ENCODE measurements at regions not wholly inside any gene's neighbourhood (a gene's known extent, or its start where the extent isn't known, plus 50 kb on each side); places are given as distances from the start of the nearest gene placed in this dataset.

DNA sequence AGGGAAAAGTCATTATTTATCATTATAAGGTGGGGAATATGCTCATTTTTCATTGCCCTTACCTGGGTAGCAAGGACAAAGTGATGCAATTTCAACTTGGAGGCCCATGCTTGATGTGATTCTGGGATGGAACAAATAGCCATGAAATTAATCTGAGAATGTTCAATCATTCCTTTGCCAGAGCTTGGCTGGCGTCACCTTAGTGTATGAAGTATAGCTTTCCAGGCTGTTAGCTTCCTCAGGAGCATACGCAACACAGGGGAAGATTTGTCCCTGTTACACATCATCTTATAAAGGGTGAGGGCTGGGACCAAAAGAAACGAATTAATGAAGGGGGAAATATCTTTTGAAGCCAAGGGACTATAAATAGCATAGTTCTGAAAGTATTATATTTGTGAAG lies 91.4 kb upstream of the DEPDC1 start:
- Histone ChIP-seq H3K27ac (no peak overlapping the region), H3K4me3 (no peak overlapping the region)
- DNase-seq (ENCODE audit: low spot score): no peak
- TF ChIP-seq CTCF (IDR thresholded peaks at IDR 0.05): no peak

GRCh38 chr1:68590473-68590872 lies 93.6 kb upstream of the DEPDC1 start:
- H3K4me3 ChIP-seq: no peak overlapping the region
- H3K27ac ChIP-seq: no peak overlapping the region
- no peak for DNase-seq (ENCODE audit: low spot score)
- TF ChIP-seq CTCF (IDR thresholded peaks at IDR 0.05): no peak

- Histone ChIP-seq H3K27ac (no peak overlapping the region), H3K4me3 (no peak overlapping the region)
- DNase-seq (ENCODE audit: low spot score): no peak
- no peak for TF ChIP-seq CTCF (IDR thresholded peaks at IDR 0.05)
Observed at GRCh38 chr1:68594851-68595250, 98.0 kb upstream of the DEPDC1 start.

- TF ChIP-seq CTCF (IDR thresholded peaks at IDR 0.05): peak; percentile 49
- H3K4me3 ChIP-seq: peak overlapping the region; percentile 40
- no peak overlapping the region for H3K27ac ChIP-seq
- DNase-seq (ENCODE audit: low spot score): no peak
Observed at GRCh38 chr1:68600049-68600661, 103.3 kb upstream of the DEPDC1 start.

DNA sequence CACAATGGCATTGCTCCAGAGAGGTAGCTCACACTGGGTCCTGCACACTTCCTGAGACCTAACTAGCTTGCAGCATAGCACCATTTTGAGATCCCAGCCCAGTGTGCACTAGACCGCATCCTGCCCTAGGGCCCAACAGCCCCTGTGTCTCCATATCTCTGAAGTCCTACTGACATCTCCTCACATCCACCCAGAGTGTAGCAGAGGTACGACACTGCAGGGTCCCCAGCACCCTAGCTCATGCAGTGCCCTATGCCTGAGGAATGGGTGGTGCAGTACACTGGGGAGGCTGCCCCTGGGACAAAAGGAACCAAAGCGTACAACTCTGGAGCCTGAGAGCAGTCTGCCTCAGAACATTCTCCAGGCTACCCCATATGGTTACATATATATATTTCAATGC lies 111.4 kb upstream of the DEPDC1 start:
- Histone ChIP-seq H3K4me3 (no peak overlapping the region), H3K27ac (no peak overlapping the region)
- no peak for TF ChIP-seq CTCF (IDR thresholded peaks at IDR 0.05)
- DNase-seq (ENCODE audit: low spot score): no peak

GRCh38 chr1:68615312-68615711 lies 118.4 kb upstream of the DEPDC1 start:
- no peak for TF ChIP-seq CTCF (IDR thresholded peaks at IDR 0.05)
- no peak for DNase-seq (ENCODE audit: low spot score)
- H3K27ac ChIP-seq: no peak overlapping the region
- H3K4me3 ChIP-seq: no peak overlapping the region

DNA sequence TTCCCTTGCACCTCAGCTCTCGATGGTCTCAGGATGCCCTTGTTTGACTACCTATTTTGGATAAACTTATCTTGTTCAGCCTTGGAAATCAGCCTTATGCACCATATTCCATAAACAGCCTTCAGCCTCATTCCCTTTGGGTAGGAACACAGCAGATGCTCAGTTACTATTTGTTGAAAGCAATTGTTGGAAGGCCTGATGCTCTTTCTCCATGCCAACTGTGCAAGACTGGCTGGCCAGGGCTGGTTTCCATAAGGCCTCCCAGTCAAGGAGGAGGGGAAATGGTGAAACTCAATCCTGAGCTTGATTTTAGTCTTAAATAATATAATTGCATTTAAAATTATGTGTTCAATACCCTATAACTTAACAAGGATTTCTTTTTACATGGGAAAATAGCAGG lies 121.1 kb upstream of the DEPDC1 start:
- H3K27ac ChIP-seq: no peak overlapping the region
- no peak for DNase-seq (ENCODE audit: low spot score)
- H3K4me3 ChIP-seq: no peak overlapping the region
- no peak for TF ChIP-seq CTCF (IDR thresholded peaks at IDR 0.05)
